ENCODE measurements at regions not wholly inside any gene's neighbourhood (a gene's known extent, or its start where the extent isn't known, plus 50 kb on each side); places are given as distances from the start of the nearest gene placed in this dataset.

- ATAC-seq: no peak
- no peak for TF ChIP-seq PPARA (CRISPR knock-in tag; IDR thresholded peaks at IDR 0.05; ENCODE audit: borderline replicate concordance)
- TF ChIP-seq TCF4 (CRISPR knock-in tag; IDR thresholded peaks at IDR 0.05; ENCODE audit: borderline replicate concordance): no peak
- TF ChIP-seq RARB (CRISPR knock-in tag; IDR thresholded peaks at IDR 0.05): no peak
- TF ChIP-seq GLIS3 (CRISPR knock-in tag; IDR thresholded peaks at IDR 0.05): no peak
- TF ChIP-seq, protein P1, sequence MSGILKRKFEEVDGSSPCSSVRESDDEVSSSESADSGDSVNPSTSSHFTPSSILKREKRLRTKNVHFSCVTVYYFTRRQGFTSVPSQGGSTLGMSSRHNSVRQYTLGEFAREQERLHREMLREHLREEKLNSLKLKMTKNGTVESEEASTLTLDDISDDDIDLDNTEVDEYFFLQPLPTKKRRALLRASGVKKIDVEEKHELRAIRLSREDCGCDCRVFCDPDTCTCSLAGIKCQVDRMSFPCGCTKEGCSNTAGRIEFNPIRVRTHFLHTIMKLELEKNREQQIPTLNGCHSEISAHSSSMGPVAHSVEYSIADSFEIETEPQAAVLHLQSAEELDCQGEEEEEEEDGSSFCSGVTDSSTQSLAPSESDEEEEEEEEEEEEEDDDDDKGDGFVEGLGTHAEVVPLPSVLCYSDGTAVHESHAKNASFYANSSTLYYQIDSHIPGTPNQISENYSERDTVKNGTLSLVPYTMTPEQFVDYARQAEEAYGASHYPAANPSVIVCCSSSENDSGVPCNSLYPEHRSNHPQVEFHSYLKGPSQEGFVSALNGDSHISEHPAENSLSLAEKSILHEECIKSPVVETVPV (CRISPR knock-in tag; IDR thresholded peaks at IDR 0.05): no peak
- TF ChIP-seq ESRRG (CRISPR knock-in tag; IDR thresholded peaks at IDR 0.05): no peak
- no peak for TF ChIP-seq ARNTL (CRISPR knock-in tag; IDR thresholded peaks at IDR 0.05; ENCODE audit: borderline replicate concordance, low read depth)
- no peak for TF ChIP-seq POU6F1 (CRISPR knock-in tag; IDR thresholded peaks at IDR 0.05; ENCODE audit: borderline replicate concordance, low read depth)
- TF ChIP-seq, protein P2, sequence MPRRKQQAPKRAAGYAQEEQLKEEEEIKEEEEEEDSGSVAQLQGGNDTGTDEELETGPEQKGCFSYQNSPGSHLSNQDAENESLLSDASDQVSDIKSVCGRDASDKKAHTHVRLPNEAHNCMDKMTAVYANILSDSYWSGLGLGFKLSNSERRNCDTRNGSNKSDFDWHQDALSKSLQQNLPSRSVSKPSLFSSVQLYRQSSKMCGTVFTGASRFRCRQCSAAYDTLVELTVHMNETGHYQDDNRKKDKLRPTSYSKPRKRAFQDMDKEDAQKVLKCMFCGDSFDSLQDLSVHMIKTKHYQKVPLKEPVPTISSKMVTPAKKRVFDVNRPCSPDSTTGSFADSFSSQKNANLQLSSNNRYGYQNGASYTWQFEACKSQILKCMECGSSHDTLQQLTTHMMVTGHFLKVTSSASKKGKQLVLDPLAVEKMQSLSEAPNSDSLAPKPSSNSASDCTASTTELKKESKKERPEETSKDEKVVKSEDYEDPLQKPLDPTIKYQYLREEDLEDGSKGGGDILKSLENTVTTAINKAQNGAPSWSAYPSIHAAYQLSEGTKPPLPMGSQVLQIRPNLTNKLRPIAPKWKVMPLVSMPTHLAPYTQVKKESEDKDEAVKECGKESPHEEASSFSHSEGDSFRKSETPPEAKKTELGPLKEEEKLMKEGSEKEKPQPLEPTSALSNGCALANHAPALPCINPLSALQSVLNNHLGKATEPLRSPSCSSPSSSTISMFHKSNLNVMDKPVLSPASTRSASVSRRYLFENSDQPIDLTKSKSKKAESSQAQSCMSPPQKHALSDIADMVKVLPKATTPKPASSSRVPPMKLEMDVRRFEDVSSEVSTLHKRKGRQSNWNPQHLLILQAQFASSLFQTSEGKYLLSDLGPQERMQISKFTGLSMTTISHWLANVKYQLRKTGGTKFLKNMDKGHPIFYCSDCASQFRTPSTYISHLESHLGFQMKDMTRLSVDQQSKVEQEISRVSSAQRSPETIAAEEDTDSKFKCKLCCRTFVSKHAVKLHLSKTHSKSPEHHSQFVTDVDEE (CRISPR knock-in tag; IDR thresholded peaks at IDR 0.05): no peak
- TF ChIP-seq CSDC2 (CRISPR knock-in tag; IDR thresholded peaks at IDR 0.05): no peak
- no peak for TF ChIP-seq ZNF70 (CRISPR knock-in tag; IDR thresholded peaks at IDR 0.05)
- TF ChIP-seq ZNF565 (CRISPR knock-in tag; conservative IDR thresholded peaks at IDR 0.05; ENCODE audit: low read depth): no peak
- TF ChIP-seq ZFP30 (CRISPR knock-in tag; IDR thresholded peaks at IDR 0.05): no peak
- TF ChIP-seq ISL1 (CRISPR knock-in tag; IDR thresholded peaks at IDR 0.05): no peak
- TF ChIP-seq PATZ1 (CRISPR knock-in tag; IDR thresholded peaks at IDR 0.05; ENCODE audit: borderline replicate concordance): no peak
- no peak for TF ChIP-seq ZC3H10 (CRISPR knock-in tag; IDR thresholded peaks at IDR 0.05)
- no peak for TF ChIP-seq OSR1 (CRISPR knock-in tag; IDR thresholded peaks at IDR 0.05)
- no peak for TF ChIP-seq CREB5 (CRISPR knock-in tag; IDR thresholded peaks at IDR 0.05; ENCODE audit: low read depth)
- TF ChIP-seq ZFP3 (CRISPR knock-in tag; IDR thresholded peaks at IDR 0.05): no peak
Observed at GRCh38 chr6:134866563-134866962, 83.3 kb downstream of the ALDH8A1 start.

DNA sequence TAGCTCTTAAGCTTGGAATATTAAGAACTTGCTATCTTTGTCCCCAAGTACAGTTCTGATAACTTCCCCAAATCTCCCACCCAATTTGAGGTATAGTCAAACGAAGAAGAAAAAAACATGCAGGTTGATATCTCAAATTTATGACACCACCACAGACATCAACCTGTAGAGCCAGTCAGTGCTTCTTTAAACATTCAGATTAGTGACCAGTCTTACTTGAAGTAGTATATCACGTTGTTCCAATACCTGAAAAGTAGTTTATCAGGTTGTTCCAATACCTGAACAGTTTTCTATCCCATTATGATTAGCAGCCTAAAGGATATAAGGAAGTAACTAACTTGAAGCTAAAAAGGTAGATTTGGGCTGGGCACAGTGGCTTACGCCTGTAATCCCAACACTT, 85.3 kb downstream of the ALDH8A1 start:
- ATAC-seq: no peak
- no peak for TF ChIP-seq TCF4 (CRISPR knock-in tag; IDR thresholded peaks at IDR 0.05; ENCODE audit: borderline replicate concordance)
- TF ChIP-seq BACH2 (CRISPR knock-in tag; IDR thresholded peaks at IDR 0.05; ENCODE audit: borderline replicate concordance): no peak
- TF ChIP-seq ZNF8 (CRISPR knock-in tag; IDR thresholded peaks at IDR 0.05): no peak
- TF ChIP-seq RARB (CRISPR knock-in tag; IDR thresholded peaks at IDR 0.05): no peak
- no peak for TF ChIP-seq GLIS3 (CRISPR knock-in tag; IDR thresholded peaks at IDR 0.05)
- TF ChIP-seq ZNF565 (CRISPR knock-in tag; conservative IDR thresholded peaks at IDR 0.05; ENCODE audit: low read depth): no peak

GRCh38 chr6:134863763-134864510, 86.0 kb downstream of the ALDH8A1 start:
- no peak for ATAC-seq
- no peak for TF ChIP-seq ZFP30 (CRISPR knock-in tag; IDR thresholded peaks at IDR 0.05)
- no peak for TF ChIP-seq PATZ1 (CRISPR knock-in tag; IDR thresholded peaks at IDR 0.05; ENCODE audit: borderline replicate concordance)
- TF ChIP-seq PPARA (CRISPR knock-in tag; IDR thresholded peaks at IDR 0.05; ENCODE audit: borderline replicate concordance): no peak
- no peak for TF ChIP-seq TOX (CRISPR knock-in tag; IDR thresholded peaks at IDR 0.05; ENCODE audit: borderline replicate concordance)
- TF ChIP-seq ARNTL (CRISPR knock-in tag; IDR thresholded peaks at IDR 0.05; ENCODE audit: borderline replicate concordance, low read depth): no peak
- no peak for TF ChIP-seq CSDC2 (CRISPR knock-in tag; IDR thresholded peaks at IDR 0.05)

Measured in SK-N-SH treated with all-trans-retinoic acid at 6 μM for 48 hours (cell line).